ENCODE measurements at regions not wholly inside any gene's neighbourhood (a gene's known extent, or its start where the extent isn't known, plus 50 kb on each side); places are given as distances from the start of the nearest gene placed in this dataset.

DNA sequence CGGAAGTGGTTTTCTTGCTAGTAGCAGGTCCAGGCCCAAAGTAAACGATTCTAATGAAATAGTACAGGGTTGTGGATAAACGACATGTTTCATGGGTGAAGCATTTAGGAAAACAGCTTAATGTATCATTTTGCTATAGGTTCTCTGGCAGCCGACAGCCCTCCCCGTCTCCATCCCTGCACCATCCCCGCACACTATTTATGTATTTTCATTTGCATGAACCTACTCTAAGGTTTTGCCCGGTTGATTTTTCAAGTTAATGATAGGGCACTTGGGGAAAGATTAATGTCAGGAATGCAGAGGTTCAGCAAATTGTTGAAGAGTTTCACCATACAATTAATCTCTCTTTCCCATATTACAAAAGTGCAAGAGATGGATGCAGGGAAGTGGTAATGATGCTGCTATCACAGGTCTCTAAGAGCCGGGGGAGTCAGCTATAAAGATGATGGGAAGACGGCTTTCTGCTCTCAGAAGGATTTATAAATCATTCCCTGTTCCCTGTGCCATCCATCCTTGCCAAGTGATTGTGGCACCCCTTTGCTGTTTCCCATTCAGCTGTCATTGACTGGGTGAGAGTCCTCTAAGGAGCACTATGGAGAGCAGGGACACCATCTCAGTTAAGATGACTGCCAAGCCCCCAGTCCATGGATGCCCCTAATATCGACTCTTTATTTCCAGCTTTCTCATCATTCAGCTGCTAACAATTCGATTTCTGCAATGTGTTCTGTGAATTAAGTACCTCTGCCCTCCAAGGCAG is 186.3 kb downstream of the IRS2 start:
- Histone ChIP-seq H3K36me3 (ENCODE audit: control insufficient read depth in 1 of 2, insufficient read depth in 2 of 2, low read length in 2 of 2) (no peaks in the 10 kb centered on the region), H3K27me3 (ENCODE audit: insufficient read depth, low read length) (no peaks in the 10 kb centered on the region), H3K4me3 (replicated peaks in 1 of 2; ENCODE audit: low read depth in 1 of 2, low read length in 2 of 2) (no peak overlapping the region), H3K79me2 (ENCODE audit: insufficient read depth, low read length) (no peaks in the 10 kb centered on the region), H2AFZ (ENCODE audit: low read depth, low read length, poor library complexity, severe bottlenecking) (no peak overlapping the region), H3K27ac (ENCODE audit: low read depth, low read length) (no peak overlapping the region), H4K20me1 (ENCODE audit: insufficient read depth) (no peaks in the 10 kb centered on the region), H3K9ac (ENCODE audit: low read length) (no peak overlapping the region), H3K9me2 (ENCODE audit: insufficient read depth) (no peaks in the 10 kb centered on the region), H3K9me3 (ENCODE audit: control insufficient read depth in 1 of 2, insufficient read depth in 1 of 2, low read depth in 1 of 2, low read length in 2 of 2) (no peaks in the 10 kb centered on the region), H3K4me2 (ENCODE audit: low read length) (no peak overlapping the region), H3K4me1 (ENCODE audit: control insufficient read depth in 1 of 2, insufficient read depth in 2 of 2, low read length in 2 of 2) (no peaks in the 10 kb centered on the region)
- TF ChIP-seq ELF1 (IDR thresholded peaks at IDR 0.05; ENCODE audit: borderline replicate concordance, low read depth) (no peak), ZFX (IDR thresholded peaks at IDR 0.05) (no peak), POLR2A (IDR thresholded peaks at IDR 0.05; ENCODE audit: borderline replicate concordance, extremely low read depth, insufficient read depth, insufficient read length) (no peak), JUND (IDR thresholded peaks at IDR 0.05) (no peak), YY1 (IDR thresholded peaks at IDR 0.05; ENCODE audit: extremely low read depth, insufficient replicate concordance, low read depth, low read length) (no peak), TCF7L2 (IDR thresholded peaks at IDR 0.05; ENCODE audit: borderline replicate concordance, extremely low read depth, insufficient read depth, insufficient read length) (no peak), POLR2AphosphoS5 (IDR thresholded peaks at IDR 0.05; ENCODE audit: low read depth, low read length) (no peak), SRF (IDR thresholded peaks at IDR 0.05; ENCODE audit: low read depth) (no peak), RAD21 (IDR thresholded peaks at IDR 0.05; ENCODE audit: low read depth) (no peak), FOSL1 (IDR thresholded peaks at IDR 0.05; ENCODE audit: low read depth) (no peak), SIN3A (IDR thresholded peaks at IDR 0.05; ENCODE audit: low read depth) (no peak)
- TF ChIP-seq, protein P1, sequence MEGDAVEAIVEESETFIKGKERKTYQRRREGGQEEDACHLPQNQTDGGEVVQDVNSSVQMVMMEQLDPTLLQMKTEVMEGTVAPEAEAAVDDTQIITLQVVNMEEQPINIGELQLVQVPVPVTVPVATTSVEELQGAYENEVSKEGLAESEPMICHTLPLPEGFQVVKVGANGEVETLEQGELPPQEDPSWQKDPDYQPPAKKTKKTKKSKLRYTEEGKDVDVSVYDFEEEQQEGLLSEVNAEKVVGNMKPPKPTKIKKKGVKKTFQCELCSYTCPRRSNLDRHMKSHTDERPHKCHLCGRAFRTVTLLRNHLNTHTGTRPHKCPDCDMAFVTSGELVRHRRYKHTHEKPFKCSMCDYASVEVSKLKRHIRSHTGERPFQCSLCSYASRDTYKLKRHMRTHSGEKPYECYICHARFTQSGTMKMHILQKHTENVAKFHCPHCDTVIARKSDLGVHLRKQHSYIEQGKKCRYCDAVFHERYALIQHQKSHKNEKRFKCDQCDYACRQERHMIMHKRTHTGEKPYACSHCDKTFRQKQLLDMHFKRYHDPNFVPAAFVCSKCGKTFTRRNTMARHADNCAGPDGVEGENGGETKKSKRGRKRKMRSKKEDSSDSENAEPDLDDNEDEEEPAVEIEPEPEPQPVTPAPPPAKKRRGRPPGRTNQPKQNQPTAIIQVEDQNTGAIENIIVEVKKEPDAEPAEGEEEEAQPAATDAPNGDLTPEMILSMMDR (IDR thresholded peaks at IDR 0.05 in 2 of 3, conservative IDR thresholded peaks at IDR 0.05 in 1 of 3; ENCODE audit: borderline replicate concordance in 1 of 3, insufficient read depth in 1 of 3, low read depth in 2 of 3, low read length in 2 of 3): no peak
- TF ChIP-seq, protein P2, sequence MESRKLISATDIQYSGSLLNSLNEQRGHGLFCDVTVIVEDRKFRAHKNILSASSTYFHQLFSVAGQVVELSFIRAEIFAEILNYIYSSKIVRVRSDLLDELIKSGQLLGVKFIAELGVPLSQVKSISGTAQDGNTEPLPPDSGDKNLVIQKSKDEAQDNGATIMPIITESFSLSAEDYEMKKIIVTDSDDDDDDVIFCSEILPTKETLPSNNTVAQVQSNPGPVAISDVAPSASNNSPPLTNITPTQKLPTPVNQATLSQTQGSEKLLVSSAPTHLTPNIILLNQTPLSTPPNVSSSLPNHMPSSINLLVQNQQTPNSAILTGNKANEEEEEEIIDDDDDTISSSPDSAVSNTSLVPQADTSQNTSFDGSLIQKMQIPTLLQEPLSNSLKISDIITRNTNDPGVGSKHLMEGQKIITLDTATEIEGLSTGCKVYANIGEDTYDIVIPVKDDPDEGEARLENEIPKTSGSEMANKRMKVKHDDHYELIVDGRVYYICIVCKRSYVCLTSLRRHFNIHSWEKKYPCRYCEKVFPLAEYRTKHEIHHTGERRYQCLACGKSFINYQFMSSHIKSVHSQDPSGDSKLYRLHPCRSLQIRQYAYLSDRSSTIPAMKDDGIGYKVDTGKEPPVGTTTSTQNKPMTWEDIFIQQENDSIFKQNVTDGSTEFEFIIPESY (IDR thresholded peaks at IDR 0.05; ENCODE audit: extremely low read depth, insufficient replicate concordance, low read length): no peak
- TF ChIP-seq, protein P3, sequence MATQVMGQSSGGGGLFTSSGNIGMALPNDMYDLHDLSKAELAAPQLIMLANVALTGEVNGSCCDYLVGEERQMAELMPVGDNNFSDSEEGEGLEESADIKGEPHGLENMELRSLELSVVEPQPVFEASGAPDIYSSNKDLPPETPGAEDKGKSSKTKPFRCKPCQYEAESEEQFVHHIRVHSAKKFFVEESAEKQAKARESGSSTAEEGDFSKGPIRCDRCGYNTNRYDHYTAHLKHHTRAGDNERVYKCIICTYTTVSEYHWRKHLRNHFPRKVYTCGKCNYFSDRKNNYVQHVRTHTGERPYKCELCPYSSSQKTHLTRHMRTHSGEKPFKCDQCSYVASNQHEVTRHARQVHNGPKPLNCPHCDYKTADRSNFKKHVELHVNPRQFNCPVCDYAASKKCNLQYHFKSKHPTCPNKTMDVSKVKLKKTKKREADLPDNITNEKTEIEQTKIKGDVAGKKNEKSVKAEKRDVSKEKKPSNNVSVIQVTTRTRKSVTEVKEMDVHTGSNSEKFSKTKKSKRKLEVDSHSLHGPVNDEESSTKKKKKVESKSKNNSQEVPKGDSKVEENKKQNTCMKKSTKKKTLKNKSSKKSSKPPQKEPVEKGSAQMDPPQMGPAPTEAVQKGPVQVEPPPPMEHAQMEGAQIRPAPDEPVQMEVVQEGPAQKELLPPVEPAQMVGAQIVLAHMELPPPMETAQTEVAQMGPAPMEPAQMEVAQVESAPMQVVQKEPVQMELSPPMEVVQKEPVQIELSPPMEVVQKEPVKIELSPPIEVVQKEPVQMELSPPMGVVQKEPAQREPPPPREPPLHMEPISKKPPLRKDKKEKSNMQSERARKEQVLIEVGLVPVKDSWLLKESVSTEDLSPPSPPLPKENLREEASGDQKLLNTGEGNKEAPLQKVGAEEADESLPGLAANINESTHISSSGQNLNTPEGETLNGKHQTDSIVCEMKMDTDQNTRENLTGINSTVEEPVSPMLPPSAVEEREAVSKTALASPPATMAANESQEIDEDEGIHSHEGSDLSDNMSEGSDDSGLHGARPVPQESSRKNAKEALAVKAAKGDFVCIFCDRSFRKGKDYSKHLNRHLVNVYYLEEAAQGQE (IDR thresholded peaks at IDR 0.05; ENCODE audit: low read depth): no peak
- TF ChIP-seq, protein P4, sequence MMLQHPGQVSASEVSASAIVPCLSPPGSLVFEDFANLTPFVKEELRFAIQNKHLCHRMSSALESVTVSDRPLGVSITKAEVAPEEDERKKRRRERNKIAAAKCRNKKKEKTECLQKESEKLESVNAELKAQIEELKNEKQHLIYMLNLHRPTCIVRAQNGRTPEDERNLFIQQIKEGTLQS (IDR thresholded peaks at IDR 0.05): no peak
- no peak for DNase-seq (ENCODE audit: low read depth, low spot score)
- intact Hi-C loops (cut with micrococcal nuclease): no loop called here
- ChIA-PET CTCF (no interaction called here), POLR2A (no interaction called here), RAD21 (ENCODE audit: low non-redundant PET in 1 of 2, low total read pairs in 2 of 2, uncharacterized antibody in 2 of 2, unreplicated experiment in 2 of 2) (no interaction called here)
- no TSS peak for BruUV-seq (replicated peaks)
- no peak for ATAC-seq

Measured in HCT116 (cell line).